GM19351 (cell line): ENCODE measurements at regions not wholly inside any gene's neighbourhood (a gene's known extent, or its start where the extent isn't known, plus 50 kb on each side); places are given as distances from the start of the nearest gene placed in this dataset.

ENCODE experiments used
- ATAC-seq: cut with Tn5 transposase; IDR thresholded peaks from one replicate; pipeline ENCODE4 v1.9.1; 2021; ENCODE audit warnings: mild to moderate bottlenecking, moderate library complexity; ENCODE audit not compliant: unreplicated experiment

- no peak for ATAC-seq
These were observed 60.1 kb upstream of the PLAC1 start for GRCh38 chrX:134718105-134718965.

- no peak for ATAC-seq
These were observed 59.4 kb upstream of the PLAC1 start for GRCh38 chrX:134717698-134718097.

- no peak for ATAC-seq
These were observed 58.3 kb upstream of the PLAC1 start for GRCh38 chrX:134716620-134717012.

- ATAC-seq = no peak
These were observed 57.8 kb upstream of the PLAC1 start for GRCh38 chrX:134715930-134716619.

- no peak for ATAC-seq
These were observed 56.4 kb upstream of the PLAC1 start for GRCh38 chrX:134714633-134715110.

GRCh38 chrX:134713618-134714107 is 55.4 kb upstream of the PLAC1 start:
- ATAC-seq = no peak

GRCh38 chrX:134712272-134712671 is 54.0 kb upstream of the PLAC1 start:
- ATAC-seq = no peak

GRCh38 chrX:134711135-134711921 is 53.1 kb upstream of the PLAC1 start:
- ATAC-seq = no peak
